Esophagus (tissue), 2 donors: ENCODE measurements at regions not wholly inside any gene's neighbourhood (a gene's known extent, or its start where the extent isn't known, plus 50 kb on each side); places are given as distances from the start of the nearest gene placed in this dataset.

Experiments used
- H3K27ac ChIP-seq, 2 donors: one replicate each; pipeline ENCODE4 v1.5.1; 2013; ENCODE audit warnings: low read depth in 2 of 2, mild to moderate bottlenecking in 2 of 2, inconsistent platforms in 1 of 2, low read length in 1 of 2, moderate library complexity in 1 of 2
- H3K27me3 ChIP-seq, 2 donors: one replicate each; pipeline ENCODE4 v1.6.1; 2013; ENCODE audit warnings: low read length in 2 of 2, control low read depth in 1 of 2, mild to moderate bottlenecking in 1 of 2; ENCODE audit not compliant: insufficient read depth in 2 of 2, control insufficient read depth in 1 of 2
- H3K36me3 ChIP-seq, 2 donors: one replicate each; pipeline ENCODE4 v1.6.1; 2013; ENCODE audit warnings: low read length in 1 of 2; ENCODE audit not compliant: control insufficient read depth in 2 of 2, insufficient read depth in 2 of 2
- H3K4me1 ChIP-seq, 2 donors: one replicate each; pipeline ENCODE4 v1.6.1; 2013; ENCODE audit warnings: low read length in 1 of 2; ENCODE audit not compliant: control insufficient read depth in 2 of 2, insufficient read depth in 2 of 2
- H3K4me3 ChIP-seq, 2 donors: one replicate each; pipeline ENCODE4 v1.5.1; 2013; ENCODE audit warnings: low read length in 2 of 2, mild to moderate bottlenecking in 2 of 2, low read depth in 1 of 2, moderate library complexity in 1 of 2
- H3K9me3 ChIP-seq, 2 donors: one replicate each; pipeline ENCODE4 v1.6.1; 2013; ENCODE audit warnings: mild to moderate bottlenecking in 2 of 2, low read depth in 1 of 2, low read length in 1 of 2, moderate library complexity in 1 of 2; ENCODE audit not compliant: control insufficient read depth in 2 of 2, insufficient read depth in 1 of 2
- WGBS, 2 donors: extraction: QIAGEN DNeasy Blood & Tissue Kit; methylation state at CpG; one replicate each; pipeline ENCODE4 v1.1.7; 2013; 5-methylcytosine and 5-hydroxymethylcytosine counted together
- donor health status: healthy with polysubstance abuse.
- donor health status: Bipolar disorder and iron deficiency.

DNA sequence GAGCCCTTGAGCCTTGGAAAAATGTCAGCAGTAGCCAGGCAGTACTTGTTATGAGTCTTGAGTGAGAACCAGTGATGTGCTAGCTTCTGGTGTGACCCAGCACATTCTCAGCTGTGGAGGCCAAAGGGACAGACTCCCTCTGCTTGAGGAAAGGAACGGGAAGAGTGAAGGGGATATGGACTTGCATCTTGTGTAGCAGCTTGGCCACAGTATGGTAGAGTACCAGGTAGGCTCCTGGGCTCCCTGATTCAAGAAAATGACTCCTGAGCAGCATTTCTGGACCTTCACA lies 1601.9 kb upstream of the ADGRL3 start:
- WGBS, 2 donors, result 67% methylated on average over 1 of the region's 1 CpG
- no peak overlapping the region for H3K4me3 ChIP-seq
- no peaks in the 10 kb centered on the region for H3K9me3 ChIP-seq
- no peaks in the 10 kb centered on the region for H3K4me1 ChIP-seq
- H3K27me3 ChIP-seq, result no peaks in the 10 kb centered on the region
- H3K27ac ChIP-seq, result no peak overlapping the region
- no peaks in the 10 kb centered on the region for H3K36me3 ChIP-seq

DNA sequence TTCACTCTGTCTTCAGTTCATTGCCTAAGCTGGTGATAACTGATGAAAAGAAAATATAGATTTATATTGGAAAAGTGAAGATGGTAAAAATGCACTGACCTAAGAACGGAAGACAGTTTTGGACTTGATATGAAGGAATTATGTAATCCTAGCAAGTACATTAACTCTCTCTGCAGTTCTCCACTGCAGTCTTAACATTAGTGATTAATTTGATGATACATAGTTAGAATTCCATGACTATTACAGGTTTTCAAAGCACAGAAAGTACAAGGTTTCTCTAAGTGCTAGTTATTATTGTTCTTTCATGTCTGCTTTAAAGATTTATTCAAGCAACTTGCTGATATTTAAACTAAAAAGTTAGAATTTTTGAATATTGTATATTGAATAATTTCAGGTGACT lies 1591.7 kb upstream of the ADGRL3 start:
- no peaks in the 10 kb centered on the region for H3K27me3 ChIP-seq
- 42 to 56% methylated on average over 1 of the region's 1 CpG for WGBS, 2 donors

DNA sequence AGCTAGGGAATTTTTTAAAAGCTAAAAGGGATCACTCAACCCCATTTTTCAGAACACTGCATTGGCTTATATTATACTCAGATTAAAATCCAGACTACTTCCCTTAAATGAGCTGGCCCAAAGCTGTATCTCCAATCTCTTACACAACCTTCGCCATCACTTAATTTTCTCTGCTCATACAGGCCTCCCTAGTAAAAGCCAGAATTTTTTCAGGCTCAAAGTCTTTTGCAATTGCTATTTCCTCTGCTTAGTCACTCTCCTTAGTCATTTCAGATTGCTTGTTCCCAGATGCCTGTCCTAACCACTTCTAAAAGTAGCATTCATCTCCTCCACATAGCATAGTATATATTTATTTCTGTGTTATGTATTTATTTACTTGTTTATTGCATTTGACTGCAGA lies 1587.9 kb upstream of the ADGRL3 start:
- 87 to 94% methylated on average over 1 of the region's 1 CpG for WGBS, 2 donors
- Histone ChIP-seq H3K9me3 (no peaks in the 10 kb centered on the region), H3K27me3 (no peaks in the 10 kb centered on the region), H3K4me1 (no peaks in the 10 kb centered on the region), H3K4me3 (no peak overlapping the region), H3K27ac (no peak overlapping the region), H3K36me3 (no peaks in the 10 kb centered on the region)

More for the DNA sequence above, 1591.7 kb upstream of the ADGRL3 start:
- Histone ChIP-seq H3K4me1 (no peaks in the 10 kb centered on the region), H3K27ac (no peak overlapping the region), H3K4me3 (no peak overlapping the region), H3K36me3 (no peaks in the 10 kb centered on the region), H3K9me3 (no peaks in the 10 kb centered on the region)

DNA sequence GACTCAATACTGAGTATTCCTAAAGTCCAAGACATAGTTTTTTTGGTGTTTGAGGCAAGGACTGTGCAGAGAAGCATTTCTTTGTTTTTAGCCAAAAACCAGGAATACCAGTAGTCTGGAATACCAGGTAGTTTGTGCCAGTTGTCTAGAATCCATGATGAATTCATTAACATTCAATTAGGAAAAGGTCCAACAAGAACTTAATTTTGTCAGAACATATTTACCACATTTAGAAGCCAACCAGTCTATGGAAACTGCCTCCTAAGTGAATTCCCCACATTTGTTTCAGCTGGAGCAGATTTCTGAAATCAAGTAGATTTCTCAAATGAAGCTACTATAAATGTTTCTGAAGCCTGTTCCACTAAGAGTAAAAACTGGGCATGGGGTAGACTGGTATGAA lies 1584.8 kb upstream of the ADGRL3 start:
- H3K27ac ChIP-seq, result no peak overlapping the region

DNA sequence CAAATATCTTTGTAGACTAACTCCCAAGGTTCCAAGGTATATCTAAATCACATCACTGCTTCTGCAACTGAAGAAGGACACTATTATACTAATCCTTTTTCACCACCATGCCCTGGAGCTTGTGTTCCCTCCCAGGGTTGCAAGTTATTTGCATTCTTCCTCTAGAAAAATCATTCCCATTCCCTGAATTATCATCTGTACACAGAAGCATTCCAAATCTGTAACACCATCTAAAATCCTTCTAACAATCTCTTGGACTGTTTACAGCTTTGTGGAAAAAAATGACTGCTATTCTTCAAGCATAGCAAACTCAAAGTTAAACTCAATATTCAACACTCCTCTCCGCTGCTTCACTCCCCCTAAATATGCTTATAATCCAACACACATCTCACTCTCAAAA lies 1570.8 kb upstream of the ADGRL3 start:
- H3K4me3 ChIP-seq, result no peak overlapping the region
- H3K9me3 ChIP-seq, result peaks cover 0 to 6% of the 10 kb centered on the region in 2 donors
- 80 to 92% methylated on average over 1 of the region's 1 CpG for WGBS, 2 donors
- no peaks in the 10 kb centered on the region for H3K4me1 ChIP-seq
- no peaks in the 10 kb centered on the region for H3K27me3 ChIP-seq
- H3K27ac ChIP-seq, result no peak overlapping the region
- no peaks in the 10 kb centered on the region for H3K36me3 ChIP-seq

More for the DNA sequence above, 1584.8 kb upstream of the ADGRL3 start:
- Histone ChIP-seq H3K4me1 (no peaks in the 10 kb centered on the region), H3K4me3 (no peak overlapping the region), H3K9me3 (no peaks in the 10 kb centered on the region), H3K36me3 (no peaks in the 10 kb centered on the region), H3K27me3 (no peaks in the 10 kb centered on the region)

DNA sequence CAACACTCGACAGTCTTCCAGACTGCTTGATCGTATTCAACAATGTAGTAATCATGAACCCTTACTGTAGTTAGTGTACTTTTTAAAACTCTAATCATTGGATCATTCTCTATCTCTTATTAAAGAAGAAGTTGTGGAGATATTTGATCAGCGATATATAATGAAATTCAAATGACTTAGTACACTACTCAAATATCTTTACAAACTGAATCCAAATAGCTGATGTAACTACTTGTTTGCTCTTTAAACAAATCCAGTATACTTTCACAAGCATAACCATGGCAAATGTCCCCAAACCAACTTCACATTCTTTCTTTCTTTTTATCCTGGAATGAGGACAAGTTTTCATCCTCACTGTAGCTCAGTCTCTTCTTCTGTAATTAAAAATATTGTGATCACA lies 1569.9 kb upstream of the ADGRL3 start:
- H3K27ac ChIP-seq, result no peak overlapping the region
- H3K9me3 ChIP-seq, result peaks cover 0 to 6% of the 10 kb centered on the region in 2 donors
- H3K27me3 ChIP-seq, result no peaks in the 10 kb centered on the region
- 76 to 78% methylated on average over 3 of the region's 3 CpGs for WGBS, 2 donors
- no peaks in the 10 kb centered on the region for H3K36me3 ChIP-seq
- H3K4me1 ChIP-seq, result no peaks in the 10 kb centered on the region
- no peak overlapping the region for H3K4me3 ChIP-seq

DNA sequence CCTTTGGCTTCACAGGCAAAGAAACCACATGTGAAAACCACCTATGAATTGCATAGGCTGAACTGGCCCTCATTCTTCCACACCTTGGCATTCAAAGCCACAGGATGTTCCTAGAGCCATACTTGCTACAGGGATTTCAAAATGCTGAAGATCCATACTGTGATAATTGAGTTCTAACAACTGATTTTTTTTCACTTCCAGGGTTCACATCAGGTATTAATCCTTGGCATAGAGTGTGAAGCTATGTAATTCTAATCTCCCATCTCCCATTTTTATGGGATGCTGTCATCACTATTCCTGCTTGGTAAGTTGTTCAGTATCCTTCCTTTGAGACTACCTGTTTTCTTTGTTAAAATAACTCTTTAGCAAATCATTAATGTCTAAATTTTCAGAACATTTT lies 1569.2 kb upstream of the ADGRL3 start:
- Histone ChIP-seq H3K4me3 (no peak overlapping the region), H3K27ac (no peak overlapping the region), H3K9me3 (peaks cover 0 to 6% of the 10 kb centered on the region in 2 donors), H3K27me3 (no peaks in the 10 kb centered on the region), H3K4me1 (no peaks in the 10 kb centered on the region), H3K36me3 (no peaks in the 10 kb centered on the region)

DNA sequence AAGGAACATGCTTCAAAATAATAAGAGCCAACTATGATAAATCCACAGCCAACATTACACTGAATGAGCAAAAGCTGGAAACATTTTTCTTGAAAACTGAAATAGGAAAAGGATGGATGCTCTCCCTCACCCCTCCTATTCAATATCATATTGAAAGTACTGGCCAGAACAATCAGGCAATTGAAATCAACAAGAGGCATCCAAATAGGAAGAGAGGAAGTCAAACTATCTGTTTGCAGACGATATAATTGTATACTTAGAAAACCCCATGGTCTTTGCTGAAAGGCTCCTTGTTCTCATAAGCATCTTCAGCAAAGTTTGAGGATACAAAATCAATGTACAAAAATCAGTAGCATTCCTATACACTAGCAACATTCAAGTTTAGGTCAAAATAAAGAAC lies 1562.5 kb upstream of the ADGRL3 start:
- no peaks in the 10 kb centered on the region for H3K27me3 ChIP-seq
- 83 to 88% methylated on average over 1 of the region's 1 CpG for WGBS, 2 donors

DNA sequence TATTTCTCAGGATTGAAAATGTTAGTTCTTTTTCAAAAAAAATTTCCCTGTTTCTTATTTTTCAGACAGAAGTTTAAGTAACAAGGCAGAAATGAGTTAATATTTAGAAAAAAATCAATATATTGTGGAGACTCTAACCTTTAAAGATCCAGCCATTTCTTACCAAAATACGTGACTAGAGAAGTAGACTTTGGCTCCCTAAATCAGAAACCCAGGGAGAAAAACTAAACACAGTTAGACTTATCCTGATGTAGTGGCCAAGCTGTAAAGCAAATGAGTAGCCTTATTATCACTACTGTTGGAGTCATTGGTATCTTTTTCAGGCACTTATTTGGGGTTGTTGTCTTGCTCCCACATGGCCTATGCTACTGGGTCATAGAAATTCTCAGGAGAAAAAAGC lies 1556.4 kb upstream of the ADGRL3 start:
- Histone ChIP-seq H3K4me3 (no peak overlapping the region), H3K27ac (no peak overlapping the region), H3K27me3 (no peaks in the 10 kb centered on the region), H3K36me3 (no peaks in the 10 kb centered on the region), H3K9me3 (no peaks in the 10 kb centered on the region), H3K4me1 (no peaks in the 10 kb centered on the region)
- 70 to 71% methylated on average over 1 of the region's 1 CpG for WGBS, 2 donors

More for the DNA sequence above, 1562.5 kb upstream of the ADGRL3 start:
- Histone ChIP-seq H3K4me1 (no peaks in the 10 kb centered on the region), H3K36me3 (no peaks in the 10 kb centered on the region), H3K9me3 (peaks cover 0 to 6% of the 10 kb centered on the region in 2 donors), H3K4me3 (no peak overlapping the region), H3K27ac (no peak overlapping the region)

DNA sequence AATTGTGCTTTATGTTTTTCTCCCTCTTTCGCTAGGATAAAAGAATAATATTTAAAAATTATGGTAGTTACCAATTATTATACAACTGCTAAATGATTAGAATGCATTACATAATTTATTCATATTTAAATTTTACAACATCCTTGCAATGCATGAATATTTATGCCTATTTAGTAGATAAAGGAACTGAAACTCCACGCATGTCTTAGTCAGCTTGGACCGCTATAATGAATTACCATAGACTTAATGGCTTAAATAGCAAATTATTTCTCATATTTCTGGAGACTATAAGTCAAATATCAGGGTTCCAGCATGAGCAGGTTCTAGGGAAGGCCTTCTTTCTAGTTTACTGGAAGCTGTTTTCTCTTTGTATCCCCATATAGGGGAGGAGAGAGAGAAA lies 1555.4 kb upstream of the ADGRL3 start:
- Histone ChIP-seq H3K27ac (no peak overlapping the region), H3K4me1 (no peaks in the 10 kb centered on the region), H3K9me3 (no peaks in the 10 kb centered on the region), H3K4me3 (no peak overlapping the region), H3K27me3 (no peaks in the 10 kb centered on the region), H3K36me3 (no peaks in the 10 kb centered on the region)
- 90 to 94% methylated on average over 3 of the region's 3 CpGs for WGBS, 2 donors
